K562 (cell line): ENCODE measurements at regions not wholly inside any gene's neighbourhood (a gene's known extent, or its start where the extent isn't known, plus 50 kb on each side); places are given as distances from the start of the nearest gene placed in this dataset.

Experiments used
- ATAC-seq: fragments of 200-7000 bp; cut with Tn5 transposase; 3 replicates; pipeline ENCODE4 v1.9.1; 2020; ENCODE audit warnings: moderate library complexity
- BruUV-seq: library from RNA; stranded (reverse); fragments of 400-500 nt; replicated peaks from 2 replicates; lab custom pipeline; 2021; lab: Mats Ljungman, UMichigan
- CTCF ChIA-PET: fragments of 300-600 bp; formaldehyde crosslinking; extraction: SDS; loops from one replicate; lab custom pipeline; 2021; ENCODE audit warnings: low intra/inter-chr PET ratio; lab: Yijun Ruan, JAX
- POLR2A ChIA-PET: fragments of 300-600, 350-650 bp; sonication (Branson Sonifier 250); formaldehyde crosslinking; extraction: SDS; loops from one replicate; lab custom pipeline; 2021; ENCODE audit warnings: antibody characterized with exemption, inconsistent platforms; lab: Yijun Ruan, JAX
- DNase-seq, 4 experiments: peaks; one replicate each; pipeline versions ENCODE4 v3.0.0 to v3.0.0-alpha.2; 2011 to 2018; ENCODE audit warnings: low spot score in 3 of 4, mixed read lengths in 3 of 4; ENCODE audit errors: extremely low read depth in 1 of 4
- FAIRE-seq: peaks from 2 replicates; lab custom pipeline; 2011; peaks lifted over from hg19 to GRCh38; lab: Jason Lieb, UNC
- H2AFZ ChIP-seq: 2 replicates; pipeline ENCODE4 v1.6.0; 2011; ENCODE audit warnings: low read depth, low read length, control low read depth, inconsistent platforms
- H3K27ac ChIP-seq: fragments of 200-600 bp; 3 replicates; pipeline ENCODE4 v1.8.0; 2011; ENCODE audit warnings: low read depth, mild to moderate bottlenecking, control low read depth, inconsistent platforms, low read length, moderate library complexity, mixed read lengths; ENCODE audit errors: extremely low read depth
- H3K27me3 ChIP-seq, 2 experiments: fragments of 300-600 bp in 1 of 2; 2 replicates in 1 of 2; 3 replicates in 1 of 2; pipeline versions ENCODE4 v1.6.0 to v1.8.0; 2011; ENCODE audit warnings: inconsistent platforms in 2 of 2, low read length in 2 of 2, mild to moderate bottlenecking in 1 of 2, mixed read lengths in 1 of 2, moderate library complexity in 1 of 2; ENCODE audit not compliant: control insufficient read depth in 2 of 2, insufficient read depth in 2 of 2
- H3K36me3 ChIP-seq: fragments of 300-600 bp; 3 replicates; pipeline ENCODE4 v1.8.0; 2011; ENCODE audit warnings: mild to moderate bottlenecking, low read length, inconsistent platforms; ENCODE audit not compliant: control insufficient read depth, insufficient read depth
- H3K4me1 ChIP-seq, 2 experiments: fragments of 200-600 bp in 1 of 2; replicated peaks in 1 of 2; 2 replicates in 1 of 2; 3 replicates in 1 of 2; pipeline versions ENCODE4 v1.5.1 to v1.8.0; 2011; ENCODE audit warnings: inconsistent platforms in 2 of 2, low read length in 2 of 2, mild to moderate bottlenecking in 1 of 2, mixed read lengths in 1 of 2, moderate library complexity in 1 of 2; ENCODE audit not compliant: control insufficient read depth in 2 of 2, insufficient read depth in 2 of 2
- H3K4me2 ChIP-seq: 2 replicates; pipeline ENCODE4 v1.6.1; 2011; ENCODE audit warnings: low read length, control low read depth, inconsistent platforms, mixed read lengths; ENCODE audit not compliant: insufficient read depth
- H3K4me3 ChIP-seq: fragments of 200-600 bp; sonication (generic), shearing (Covaris generic); 2 replicates; pipeline ENCODE4 v1.5.1; 2016; ENCODE audit warnings: control low read depth, inconsistent platforms
- H3K79me2 ChIP-seq: fragments of 200-600 bp; 3 replicates; pipeline ENCODE4 v1.8.0; 2011; ENCODE audit warnings: low read length, inconsistent platforms; ENCODE audit not compliant: control insufficient read depth, insufficient read depth
- H3K9ac ChIP-seq, 2 experiments: 2 replicates each; pipeline versions ENCODE4 v1.6.0 to v1.6.1; 2011; ENCODE audit warnings: low read depth in 2 of 2, low read length in 2 of 2, control low read depth in 1 of 2, inconsistent platforms in 1 of 2, mild to moderate bottlenecking in 1 of 2, mixed read lengths in 1 of 2; ENCODE audit not compliant: insufficient read depth in 1 of 2
- H3K9me1 ChIP-seq: one replicate; pipeline ENCODE4 v1.6.0; 2011; ENCODE audit warnings: inconsistent platforms, mild to moderate bottlenecking, low read length, moderate library complexity; ENCODE audit not compliant: control insufficient read depth, insufficient read depth
- H3K9me3 ChIP-seq: replicated peaks from 2 replicates; pipeline ENCODE4 v1.5.1; 2011; ENCODE audit warnings: low read depth, low read length, inconsistent platforms; ENCODE audit not compliant: control insufficient read depth, insufficient read depth
- H4K20me1 ChIP-seq: replicated peaks from 2 replicates; pipeline ENCODE4 v1.6.1; 2011; ENCODE audit warnings: low read length, inconsistent platforms, mixed read lengths; ENCODE audit not compliant: control insufficient read depth, insufficient read depth
- BRD9 ChIP-seq: fragments of 450-650 bp; IDR thresholded peaks from 2 replicates; pipeline ENCODE4 v1.6.1; 2018; ENCODE audit warnings: low read depth; ENCODE audit not compliant: partially characterized antibody
- CHD2 ChIP-seq: IDR thresholded peaks from 2 replicates; pipeline ENCODE4 v1.6.1; 2011; ENCODE audit warnings: low read depth, low read length
- CREB5 ChIP-seq: fragments of 250-450 bp; sonication (Bioruptor Pico); IDR thresholded peaks from 2 replicates; pipeline ENCODE4 v1.5.0; 2020; ENCODE audit warnings: mild to moderate bottlenecking
- CSDE1 ChIP-seq, 2 experiments: fragments of 450-650 bp; IDR thresholded peaks; 2 replicates each; pipeline ENCODE4 v1.6.1; 2016; ENCODE audit warnings: mild to moderate bottlenecking in 1 of 2
- HNRNPL ChIP-seq: fragments of 200-400 bp; formaldehyde crosslinking; IDR thresholded peaks from 2 replicates; pipeline ENCODE4 v1.6.1; 2017; ENCODE audit warnings: low read depth, mild to moderate bottlenecking, low read length
- NR2C1 ChIP-seq, 2 experiments: fragments of 450-650 bp; IDR thresholded peaks; 2 replicates each; pipeline ENCODE4 v1.6.1; 2017; ENCODE audit warnings: mild to moderate bottlenecking in 2 of 2, antibody characterized with exemption in 1 of 2, inconsistent platforms in 1 of 2, missing compliant biosample characterization in 1 of 2, missing genetic modification characterization in 1 of 2
- ZBTB34 ChIP-seq: fragments of 250-450 bp; sonication (Bioruptor Pico); IDR thresholded peaks from 2 replicates; pipeline ENCODE4 v1.8.0; 2021; ENCODE audit warnings: mild to moderate bottlenecking, moderate library complexity
- ZC3H4 ChIP-seq: sonication (generic); formaldehyde crosslinking; IDR thresholded peaks from 2 replicates; pipeline ENCODE4 v1.9.0; 2021; ENCODE audit warnings: missing genetic modification reagents, borderline replicate concordance
- ZNF717 ChIP-seq: fragments of 250-450 bp; sonication (Bioruptor Pico); IDR thresholded peaks from 2 replicates; pipeline ENCODE4 v1.5.0; 2021
- WGBS: fragments of 100-300 bp; shearing (Covaris generic); methylation state at CpG from one replicate; pipeline ENCODE4 v1.1.6; 2016; ENCODE audit warnings: low coverage, mixed read lengths; ENCODE audit not compliant: insufficient coverage; ENCODE audit errors: missing lambda C conversion rate; 5-methylcytosine and 5-hydroxymethylcytosine counted together
- in situ Hi-C: fragments of 300-500 bp; cut with MboI; formaldehyde crosslinking; loops from 4 replicates; pipeline ENCODE4 v1.15.0; 2018; ENCODE audit warnings: inconsistent platforms, mixed read lengths
- intact Hi-C: fragments of 100-400 bp; cut with micrococcal nuclease; formaldehyde crosslinking; loops from 2 replicates; pipeline ENCODE4 v1.14.2; 2022
- TF ChIP-seq, protein P1 (sequence below): fragments of 250-450 bp; sonication (Bioruptor Pico); IDR thresholded peaks from 2 replicates; pipeline ENCODE4 v1.4.0; 2020
- TF ChIP-seq, protein P2 (sequence below): fragments of 250-450 bp; sonication (Bioruptor Pico); IDR thresholded peaks from 2 replicates; pipeline ENCODE4 v1.8.0; 2021; ENCODE audit warnings: borderline replicate concordance, mild to moderate bottlenecking, moderate library complexity; ENCODE audit not compliant: poor library complexity, severe bottlenecking
- TF ChIP-seq, protein P3 (sequence below): fragments of 250-450 bp; sonication (Bioruptor Pico); IDR thresholded peaks from 2 replicates; pipeline ENCODE4 v1.8.0; 2022; ENCODE audit warnings: moderate library complexity, mild to moderate bottlenecking, inconsistent platforms
- TF ChIP-seq, protein P4 (sequence below): fragments of 450-650 bp; formaldehyde crosslinking; IDR thresholded peaks from 2 replicates; pipeline ENCODE4 v1.4.0; 2022; ENCODE audit warnings: missing genetic modification characterization

DNA sequence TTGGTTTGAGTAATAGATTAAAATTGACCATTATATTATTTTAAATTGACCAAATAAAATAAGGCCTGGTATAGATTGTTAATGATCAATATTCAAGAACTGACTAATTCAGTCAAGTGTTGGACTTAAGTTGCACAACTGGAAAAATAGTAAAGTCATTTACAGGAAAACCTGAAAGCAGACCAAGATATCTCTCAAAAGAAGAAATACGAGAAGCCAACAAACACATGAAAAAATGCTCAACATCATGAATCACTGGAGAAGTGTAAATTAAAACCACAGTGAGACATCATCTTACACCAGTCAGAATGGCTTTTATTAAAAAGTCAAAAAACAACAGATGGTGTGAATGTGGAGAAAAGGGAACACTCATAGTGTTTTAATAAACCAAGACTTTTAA is 80.4 kb upstream of the MALRD1 start:
- H3K4me3 ChIP-seq, result no peak overlapping the region
- WGBS, result 0% methylated on average over 1 of the region's 1 CpG
- DNase-seq (no peak), FAIRE-seq (no peak), ATAC-seq (no peak)
- CTCF ChIA-PET, result no interaction called here
- H3K79me2 ChIP-seq, result no peaks in the 10 kb centered on the region
- H2AFZ ChIP-seq, result no peak overlapping the region
- no peak overlapping the region for H3K27ac ChIP-seq
- BruUV-seq, result no TSS peak
- H3K9me3 ChIP-seq, result no peaks in the 10 kb centered on the region
- no peaks in the 10 kb centered on the region for H3K4me1 ChIP-seq
- no peak overlapping the region for H3K9ac ChIP-seq
- H3K36me3 ChIP-seq, result no peaks in the 10 kb centered on the region
- no peak overlapping the region for H3K4me2 ChIP-seq
- in situ Hi-C loops, result no loop called here
- POLR2A ChIA-PET, result no interaction called here
- H4K20me1 ChIP-seq, result no peaks in the 10 kb centered on the region
- no peaks in the 10 kb centered on the region for H3K9me1 ChIP-seq
- no peaks in the 10 kb centered on the region for H3K27me3 ChIP-seq
- intact Hi-C loops, result no loop called here
- TF ChIP-seq, protein P1, sequence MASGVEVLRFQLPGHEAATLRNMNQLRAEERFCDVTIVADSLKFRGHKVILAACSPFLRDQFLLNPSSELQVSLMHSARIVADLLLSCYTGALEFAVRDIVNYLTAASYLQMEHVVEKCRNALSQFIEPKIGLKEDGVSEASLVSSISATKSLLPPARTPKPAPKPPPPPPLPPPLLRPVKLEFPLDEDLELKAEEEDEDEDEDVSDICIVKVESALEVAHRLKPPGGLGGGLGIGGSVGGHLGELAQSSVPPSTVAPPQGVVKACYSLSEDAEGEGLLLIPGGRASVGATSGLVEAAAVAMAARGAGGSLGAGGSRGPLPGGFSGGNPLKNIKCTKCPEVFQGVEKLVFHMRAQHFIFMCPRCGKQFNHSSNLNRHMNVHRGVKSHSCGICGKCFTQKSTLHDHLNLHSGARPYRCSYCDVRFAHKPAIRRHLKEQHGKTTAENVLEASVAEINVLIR (CRISPR knock-in tag), result no peak
- TF ChIP-seq, protein P2, sequence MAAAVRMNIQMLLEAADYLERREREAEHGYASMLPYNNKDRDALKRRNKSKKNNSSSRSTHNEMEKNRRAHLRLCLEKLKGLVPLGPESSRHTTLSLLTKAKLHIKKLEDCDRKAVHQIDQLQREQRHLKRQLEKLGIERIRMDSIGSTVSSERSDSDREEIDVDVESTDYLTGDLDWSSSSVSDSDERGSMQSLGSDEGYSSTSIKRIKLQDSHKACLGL (CRISPR knock-in tag), result no peak
- no peak for TF ChIP-seq ZC3H4 (CRISPR knock-in tag)
- TF ChIP-seq CHD2, result no peak
- no peak for TF ChIP-seq ZBTB34 (CRISPR knock-in tag)
- TF ChIP-seq, protein P3, sequence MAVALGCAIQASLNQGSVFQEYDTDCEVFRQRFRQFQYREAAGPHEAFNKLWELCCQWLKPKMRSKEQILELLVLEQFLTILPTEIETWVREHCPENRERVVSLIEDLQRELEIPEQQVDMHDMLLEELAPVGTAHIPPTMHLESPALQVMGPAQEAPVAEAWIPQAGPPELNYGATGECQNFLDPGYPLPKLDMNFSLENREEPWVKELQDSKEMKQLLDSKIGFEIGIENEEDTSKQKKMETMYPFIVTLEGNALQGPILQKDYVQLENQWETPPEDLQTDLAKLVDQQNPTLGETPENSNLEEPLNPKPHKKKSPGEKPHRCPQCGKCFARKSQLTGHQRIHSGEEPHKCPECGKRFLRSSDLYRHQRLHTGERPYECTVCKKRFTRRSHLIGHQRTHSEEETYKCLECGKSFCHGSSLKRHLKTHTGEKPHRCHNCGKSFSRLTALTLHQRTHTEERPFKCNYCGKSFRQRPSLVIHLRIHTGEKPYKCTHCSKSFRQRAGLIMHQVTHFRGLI (CRISPR knock-in tag), result no peak
- TF ChIP-seq, protein P4, sequence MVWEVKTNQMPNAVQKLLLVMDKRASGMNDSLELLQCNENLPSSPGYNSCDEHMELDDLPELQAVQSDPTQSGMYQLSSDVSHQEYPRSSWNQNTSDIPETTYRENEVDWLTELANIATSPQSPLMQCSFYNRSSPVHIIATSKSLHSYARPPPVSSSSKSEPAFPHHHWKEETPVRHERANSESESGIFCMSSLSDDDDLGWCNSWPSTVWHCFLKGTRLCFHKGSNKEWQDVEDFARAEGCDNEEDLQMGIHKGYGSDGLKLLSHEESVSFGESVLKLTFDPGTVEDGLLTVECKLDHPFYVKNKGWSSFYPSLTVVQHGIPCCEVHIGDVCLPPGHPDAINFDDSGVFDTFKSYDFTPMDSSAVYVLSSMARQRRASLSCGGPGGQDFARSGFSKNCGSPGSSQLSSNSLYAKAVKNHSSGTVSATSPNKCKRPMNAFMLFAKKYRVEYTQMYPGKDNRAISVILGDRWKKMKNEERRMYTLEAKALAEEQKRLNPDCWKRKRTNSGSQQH, result no peak
- TF ChIP-seq CSDE1 (IDR thresholded peaks at IDR 0.05), result no peak
- TF ChIP-seq BRD9, result no peak
- no peak for TF ChIP-seq CREB5 (CRISPR knock-in tag)
- TF ChIP-seq NR2C1 (IDR thresholded peaks at IDR 0.05), result no peak
- no peak for TF ChIP-seq NR2C1 (tag; IDR thresholded peaks at IDR 0.05)
- no peak for TF ChIP-seq HNRNPL
- TF ChIP-seq ZNF717 (CRISPR knock-in tag), result no peak
